H1 (cell line): ENCODE measurements at regions not wholly inside any gene's neighbourhood (a gene's known extent, or its start where the extent isn't known, plus 50 kb on each side); places are given as distances from the start of the nearest gene placed in this dataset.

Source experiments
- EP300 ChIP-seq, 2 experiments: IDR thresholded peaks; 1 replicate in 1 of 2; 2 replicates in 1 of 2; pipeline ENCODE4 v1.6.1; 2011 to 2012; ENCODE audit warnings: low read depth in 2 of 2, low read length in 2 of 2, mild to moderate bottlenecking in 2 of 2, borderline replicate concordance in 1 of 2, inconsistent platforms in 1 of 2, moderate library complexity in 1 of 2
- NANOG ChIP-seq: IDR thresholded peaks from 2 replicates; pipeline ENCODE4 v1.6.1; 2011; ENCODE audit warnings: low read length, low read depth, mild to moderate bottlenecking, inconsistent platforms; ENCODE audit not compliant: insufficient read depth, poor library complexity, severe bottlenecking
- SIX5 ChIP-seq: IDR thresholded peaks from 2 replicates; pipeline ENCODE4 v1.6.1; 2011; ENCODE audit warnings: mild to moderate bottlenecking, low read depth, low read length

DNA sequence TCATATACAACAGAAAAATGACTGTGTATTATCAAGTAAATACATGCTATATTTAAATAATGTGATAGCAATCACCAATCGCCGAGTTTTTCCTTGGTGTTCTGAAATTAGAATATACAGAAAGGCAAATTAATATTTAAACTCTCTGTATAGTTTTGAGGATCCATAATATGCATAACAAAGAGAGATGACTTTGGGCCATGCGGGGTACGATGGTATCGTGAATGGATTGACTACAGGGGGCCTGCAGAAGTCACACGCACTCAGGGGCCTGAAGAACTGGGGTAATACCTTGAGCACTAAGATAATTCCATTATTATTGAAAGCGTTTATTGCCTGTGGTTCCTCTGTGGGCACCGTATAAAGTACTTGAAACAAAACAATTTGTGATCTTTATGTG lies 314.0 kb downstream of the TEX29 start (continued):
- TF ChIP-seq NANOG: peak; percentile 89
- 0 out of 3 replicates have a peak, but pooled peaks of 1 of the 2 experiments have one; percentile 29 for TF ChIP-seq EP300 (IDR thresholded peaks at IDR 0.05; ENCODE audit: borderline replicate concordance in 1 of 2, low read depth in 2 of 2, low read length in 2 of 2)
- TF ChIP-seq SIX5: no peak
